LNCaP clone FGC (cell line): ENCODE measurements at regions not wholly inside any gene's neighbourhood (a gene's known extent, or its start where the extent isn't known, plus 50 kb on each side); places are given as distances from the start of the nearest gene placed in this dataset.

Experiments
- DNase-seq: peaks from one replicate; pipeline ENCODE4 v3.0.0-alpha.2; 2011; ENCODE audit warnings: low read depth
- H3K4me3 ChIP-seq: 2 replicates; pipeline ENCODE4 v1.5.1; 2011; ENCODE audit warnings: mild to moderate bottlenecking, low read depth, low read length, control low read depth
- TF ChIP-seq, protein P1 (sequence below): IDR thresholded peaks from 2 replicates; pipeline ENCODE4 v1.5.1; 2012; ENCODE audit warnings: mild to moderate bottlenecking; ENCODE audit not compliant: control insufficient read depth, insufficient read depth; ENCODE audit errors: extremely low read depth

DNA sequence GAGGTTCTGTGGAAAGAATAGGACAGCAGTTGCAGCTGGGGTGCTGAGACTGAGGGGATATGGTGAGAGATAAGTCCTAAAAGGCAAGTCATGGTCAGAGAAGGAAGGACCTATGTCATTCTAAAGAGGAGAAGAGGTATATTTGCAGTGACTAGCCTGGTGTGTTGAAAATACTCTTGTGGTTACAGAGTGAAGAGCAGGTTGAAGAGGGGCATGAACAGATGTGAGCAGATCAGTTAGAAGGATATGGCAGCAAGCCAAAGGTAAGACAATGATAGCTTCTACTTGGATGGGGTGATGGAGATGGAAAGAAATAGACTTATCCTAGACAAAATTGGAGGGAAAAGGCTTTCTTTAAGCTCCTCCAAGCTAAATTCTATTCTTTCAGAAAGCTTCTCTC, 469.8 kb upstream of the CPEB2 start:
- DNase-seq: no peak
- TF ChIP-seq, protein P1, sequence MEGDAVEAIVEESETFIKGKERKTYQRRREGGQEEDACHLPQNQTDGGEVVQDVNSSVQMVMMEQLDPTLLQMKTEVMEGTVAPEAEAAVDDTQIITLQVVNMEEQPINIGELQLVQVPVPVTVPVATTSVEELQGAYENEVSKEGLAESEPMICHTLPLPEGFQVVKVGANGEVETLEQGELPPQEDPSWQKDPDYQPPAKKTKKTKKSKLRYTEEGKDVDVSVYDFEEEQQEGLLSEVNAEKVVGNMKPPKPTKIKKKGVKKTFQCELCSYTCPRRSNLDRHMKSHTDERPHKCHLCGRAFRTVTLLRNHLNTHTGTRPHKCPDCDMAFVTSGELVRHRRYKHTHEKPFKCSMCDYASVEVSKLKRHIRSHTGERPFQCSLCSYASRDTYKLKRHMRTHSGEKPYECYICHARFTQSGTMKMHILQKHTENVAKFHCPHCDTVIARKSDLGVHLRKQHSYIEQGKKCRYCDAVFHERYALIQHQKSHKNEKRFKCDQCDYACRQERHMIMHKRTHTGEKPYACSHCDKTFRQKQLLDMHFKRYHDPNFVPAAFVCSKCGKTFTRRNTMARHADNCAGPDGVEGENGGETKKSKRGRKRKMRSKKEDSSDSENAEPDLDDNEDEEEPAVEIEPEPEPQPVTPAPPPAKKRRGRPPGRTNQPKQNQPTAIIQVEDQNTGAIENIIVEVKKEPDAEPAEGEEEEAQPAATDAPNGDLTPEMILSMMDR: no peak
- no peak overlapping the region for H3K4me3 ChIP-seq

DNA sequence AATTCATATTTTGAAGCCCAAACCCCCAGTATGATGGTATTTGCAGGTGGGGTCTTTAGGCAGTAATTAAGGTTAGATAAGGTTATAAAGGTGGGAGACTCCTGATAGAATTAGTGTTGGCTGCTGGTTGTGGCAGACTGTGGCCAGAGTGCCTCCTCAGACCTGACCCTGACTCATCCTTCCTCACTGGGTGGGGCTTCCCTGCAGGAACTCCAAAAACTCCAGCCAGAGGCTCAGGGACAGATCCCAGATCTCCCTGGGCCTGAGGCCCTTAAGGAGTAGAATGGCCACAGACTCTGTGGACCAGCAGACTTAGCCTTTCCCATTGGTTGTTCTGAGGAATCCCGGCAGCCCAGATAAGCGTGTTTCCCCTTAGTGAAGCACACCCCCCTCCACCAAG, 463.0 kb upstream of the CPEB2 start:
- no peak for DNase-seq
- no peak overlapping the region for H3K4me3 ChIP-seq
- TF ChIP-seq, protein P1: no peak

DNA sequence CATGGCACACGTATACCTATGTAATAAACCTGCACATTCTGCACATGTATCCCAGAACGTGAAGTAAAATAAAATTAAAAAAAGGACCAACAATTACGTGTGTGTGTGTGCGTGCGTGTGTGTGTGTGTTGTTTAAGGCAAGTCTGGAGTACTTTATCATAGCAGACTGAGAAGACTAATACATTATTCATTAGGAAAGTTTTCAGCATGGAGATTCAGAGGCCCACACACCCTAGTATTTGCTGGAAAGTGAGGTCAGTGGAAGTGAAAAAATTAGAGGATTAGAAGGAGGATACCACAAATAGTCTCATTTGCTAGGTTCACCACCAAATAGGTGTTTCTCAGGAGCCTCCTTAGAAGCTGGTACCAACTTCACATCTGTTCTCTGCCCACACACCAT, 457.1 kb upstream of the CPEB2 start:
- TF ChIP-seq, protein P1: no peak
- no peak overlapping the region for H3K4me3 ChIP-seq
- DNase-seq: no peak

DNA sequence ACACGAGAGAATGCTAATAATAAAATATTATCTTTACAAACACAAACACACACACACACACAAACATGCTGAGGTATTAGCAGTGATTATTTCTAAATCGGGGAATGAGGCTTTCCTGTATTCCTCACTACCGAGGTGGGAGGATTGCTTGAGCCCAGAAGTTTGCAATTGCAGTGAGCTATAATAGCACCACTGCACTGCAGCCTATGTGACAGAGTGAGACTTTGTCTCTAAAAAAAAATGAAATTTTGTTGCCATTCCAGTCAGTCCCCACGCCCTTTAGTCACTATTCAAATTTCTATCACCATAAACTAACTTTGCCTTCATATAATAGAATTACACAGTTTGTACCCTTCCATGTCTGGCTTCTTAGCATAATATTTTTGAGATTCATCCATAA, 456.5 kb upstream of the CPEB2 start:
- TF ChIP-seq, protein P1: no peak
- no peak for DNase-seq
- H3K4me3 ChIP-seq: no peak overlapping the region

DNA sequence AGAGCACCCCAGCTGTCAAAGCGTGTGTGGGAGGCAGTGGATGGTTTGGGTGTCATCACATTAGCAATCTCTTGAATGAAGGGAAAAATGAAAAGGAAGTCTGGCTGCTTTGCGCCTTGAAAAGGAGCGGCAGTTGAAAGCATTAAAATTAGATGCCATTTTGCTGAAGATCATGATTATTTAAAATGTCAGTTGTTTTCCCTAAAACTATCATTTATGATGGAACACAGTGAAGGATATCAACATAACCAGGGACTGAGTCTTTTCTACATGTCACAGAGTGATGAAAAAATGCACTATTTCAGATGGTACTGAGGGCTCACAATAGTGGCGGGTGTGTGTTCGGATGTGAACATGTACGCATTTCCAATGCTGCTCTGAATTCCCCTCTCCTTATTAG, 450.2 kb upstream of the CPEB2 start:
- TF ChIP-seq, protein P1: no peak

DNA sequence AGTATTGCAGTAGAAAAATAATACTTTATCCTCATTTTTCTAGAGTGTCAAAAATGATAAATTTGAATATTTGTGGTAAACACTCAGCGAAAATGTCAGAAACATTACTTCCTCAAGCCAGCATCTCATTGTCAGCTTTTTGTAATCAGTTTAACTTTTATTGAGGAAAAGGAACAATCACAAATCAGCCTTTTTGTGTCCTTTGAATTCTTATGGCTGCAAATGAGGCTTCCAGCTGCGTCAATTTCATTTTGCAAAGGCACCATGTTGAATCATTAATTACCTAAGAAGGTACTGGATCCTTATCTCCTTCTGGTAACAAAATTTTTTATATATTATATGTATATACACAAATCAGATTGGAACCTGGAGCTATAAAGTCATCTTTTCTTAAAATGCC, 442.6 kb upstream of the CPEB2 start:
- no peak for DNase-seq
- TF ChIP-seq, protein P1: no peak

More for the DNA sequence above, 450.2 kb upstream of the CPEB2 start:
- DNase-seq: no peak
- H3K4me3 ChIP-seq: no peak overlapping the region

DNA sequence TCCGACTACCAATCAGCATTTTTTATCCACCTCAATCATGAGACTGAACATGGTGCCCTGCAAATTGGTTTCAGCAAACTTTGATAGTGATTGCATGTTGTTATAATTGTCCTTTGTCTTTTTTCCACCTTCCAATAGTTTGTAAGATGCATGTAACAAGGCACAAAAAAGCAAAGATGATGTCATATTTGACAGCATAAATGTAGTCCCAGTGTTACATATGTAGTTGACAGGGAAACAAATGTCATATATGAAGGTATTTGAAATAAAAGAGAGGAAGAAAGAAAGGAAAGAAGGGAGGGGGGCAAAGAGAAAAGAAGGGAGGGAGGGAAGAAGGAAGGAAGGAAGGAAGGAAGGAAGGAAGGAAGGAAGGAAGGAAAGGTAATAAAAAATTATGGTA, 441.7 kb upstream of the CPEB2 start:
- TF ChIP-seq, protein P1: no peak
- DNase-seq: no peak
- no peak overlapping the region for H3K4me3 ChIP-seq

More for the DNA sequence above, 442.6 kb upstream of the CPEB2 start:
- no peak overlapping the region for H3K4me3 ChIP-seq
